PC-3 (cell line): ENCODE measurements at regions not wholly inside any gene's neighbourhood (a gene's known extent, or its start where the extent isn't known, plus 50 kb on each side); places are given as distances from the start of the nearest gene placed in this dataset.

Source experiments
- CTCF ChIP-seq: fragments of 300-600 bp; sonication (generic); conservative IDR thresholded peaks from 2 replicates; pipeline ENCODE4 v1.5.1; 2017; ENCODE audit warnings: antibody characterized with exemption, low read depth, mild to moderate bottlenecking, low read length
- EZH2phosphoT487 ChIP-seq: fragments of 300-600 bp; sonication (generic); IDR thresholded peaks from 2 replicates; pipeline ENCODE4 v1.6.1; 2018; ENCODE audit warnings: mild to moderate bottlenecking, antibody characterized with exemption, low read length, borderline replicate concordance

- no peak for TF ChIP-seq CTCF
- TF ChIP-seq EZH2phosphoT487: no peak
Measured at GRCh38 chr1:235038701-235039100, 89.9 kb downstream of the TOMM20 start.
